ENCODE measurements at regions not wholly inside any gene's neighbourhood (a gene's known extent, or its start where the extent isn't known, plus 50 kb on each side); places are given as distances from the start of the nearest gene placed in this dataset.
A peak's percentile ranks its signal among the peaks of the same experiment; 100 is the strongest.
"Not testable (repeated sequence)": the region's sequence is repeated elsewhere in the genome, so short reads cannot be mapped to it uniquely, and the experiment has no call there.

GRCh38 chr12:75660107-75660530 is 148.7 kb upstream of the KRR1 start:
- no peak for DNase-seq

- no peak for DNase-seq
Observed at GRCh38 chr12:75658901-75659823, 147.8 kb upstream of the KRR1 start.

DNA sequence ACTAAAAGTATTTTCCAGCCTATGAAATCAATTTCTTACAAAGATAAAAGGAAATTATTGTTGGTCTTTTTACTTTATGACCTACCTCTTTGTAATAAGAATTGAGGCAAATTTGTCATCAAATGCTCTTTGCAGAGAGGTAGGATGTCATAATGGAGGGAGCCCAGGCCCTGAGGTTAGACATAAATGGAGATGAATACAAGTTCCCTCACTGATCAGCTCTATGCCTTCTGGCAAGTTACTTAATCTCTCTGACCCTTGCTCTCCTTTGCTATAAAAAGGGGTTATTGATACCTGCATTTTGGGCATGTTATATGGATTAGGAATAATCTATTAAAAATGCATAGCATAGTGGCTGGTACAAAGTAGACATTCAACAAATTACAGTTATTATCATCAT is 146.9 kb upstream of the KRR1 start:
- DNase-seq = no peak

- no peak for DNase-seq
Observed at GRCh38 chr12:75657831-75658230, 146.4 kb upstream of the KRR1 start.

DNA sequence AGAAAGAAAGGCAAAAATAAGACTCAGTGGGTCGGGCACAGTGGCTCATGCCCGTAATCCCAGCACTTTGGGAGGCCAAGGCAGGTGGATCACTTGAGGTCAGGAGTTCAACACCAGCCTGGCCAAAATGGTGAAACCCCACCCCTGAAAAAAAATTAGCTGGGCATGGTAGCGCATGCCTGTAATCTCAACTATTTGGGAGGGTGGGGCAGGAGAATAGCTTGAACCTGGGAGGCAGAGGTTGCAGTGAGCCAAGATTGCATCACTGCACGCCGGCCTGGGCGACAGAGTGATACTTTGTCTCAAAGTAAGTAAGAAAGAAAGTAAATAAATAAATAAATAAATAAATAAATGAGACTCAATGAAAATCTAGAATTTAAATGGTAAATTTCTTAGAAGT is 145.9 kb upstream of the KRR1 start:
- not testable (repeated sequence) for DNase-seq

- no peak for DNase-seq
Observed at GRCh38 chr12:75656648-75657047, 145.2 kb upstream of the KRR1 start.

GRCh38 chr12:75656210-75656609 is 144.8 kb upstream of the KRR1 start:
- DNase-seq = no peak

DNA sequence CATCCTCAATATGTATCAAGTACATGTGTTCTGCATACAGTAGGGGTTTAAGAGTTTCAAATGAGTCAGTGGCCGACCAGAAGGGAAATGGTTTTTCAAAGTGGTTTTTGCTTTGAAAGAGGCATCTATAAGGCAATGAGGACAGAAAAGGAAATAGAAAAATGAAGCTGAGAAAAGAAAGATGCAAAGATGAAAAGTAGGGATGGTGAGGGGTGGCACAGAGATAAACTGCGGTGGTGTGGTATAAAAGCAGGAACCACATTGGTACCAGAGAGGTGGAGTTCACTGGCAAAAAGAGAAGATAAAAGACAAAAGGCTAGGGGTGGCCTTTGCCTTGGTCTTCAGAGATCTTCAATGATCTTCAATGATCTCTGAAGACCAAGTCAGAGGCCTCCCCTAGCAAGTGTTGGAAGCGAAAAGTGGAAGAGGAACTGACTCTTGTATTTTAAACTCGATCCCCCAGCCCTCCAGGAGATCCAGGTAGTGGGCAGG is 144.0 kb upstream of the KRR1 start:
- no peak for DNase-seq

DNA sequence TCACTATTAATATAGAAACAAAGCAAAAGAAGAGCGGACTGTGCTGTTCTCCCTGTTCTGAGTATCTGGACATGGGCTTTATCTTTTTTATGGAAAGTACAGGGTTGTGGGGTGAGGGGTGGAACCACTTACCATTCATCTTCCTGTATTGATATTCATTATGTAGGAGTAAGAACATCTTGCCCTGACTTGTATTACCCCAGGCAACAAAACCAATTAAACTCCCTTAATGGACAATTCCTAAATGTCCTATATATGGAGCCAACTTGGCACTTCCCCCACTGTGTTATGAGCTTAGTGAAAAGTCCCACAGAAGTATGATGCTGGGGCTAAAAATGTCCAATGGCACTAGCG is 139.9 kb upstream of the KRR1 start:
- DNase-seq = no peak

GRCh38 chr12:75650595-75651341 is 139.4 kb upstream of the KRR1 start:
- DNase-seq = no peak

DNA sequence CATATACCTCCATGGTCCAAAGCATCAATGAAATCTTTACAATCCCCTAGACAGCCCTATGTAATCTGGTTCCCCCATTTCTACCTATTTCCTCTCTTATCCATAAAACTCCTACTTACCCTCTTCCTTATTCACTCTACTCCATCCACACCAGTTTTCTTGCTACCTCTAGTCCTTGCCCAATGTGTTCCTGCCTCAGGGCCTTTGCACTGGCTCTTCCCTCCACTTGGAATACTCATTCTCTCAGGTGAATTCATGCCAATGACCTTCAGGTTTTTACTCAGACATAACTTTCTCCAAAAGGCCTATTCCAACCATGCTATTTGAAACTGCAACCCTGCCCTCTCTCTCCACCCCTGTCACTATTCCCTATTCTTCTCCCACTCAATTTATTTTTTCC is 138.7 kb upstream of the KRR1 start:
- DNase-seq = no peak

GRCh38 chr12:75648856-75649255 is 137.4 kb upstream of the KRR1 start:
- no peak for DNase-seq

GRCh38 chr12:75646329-75647210 is 135.2 kb upstream of the KRR1 start:
- DNase-seq = no peak

DNA sequence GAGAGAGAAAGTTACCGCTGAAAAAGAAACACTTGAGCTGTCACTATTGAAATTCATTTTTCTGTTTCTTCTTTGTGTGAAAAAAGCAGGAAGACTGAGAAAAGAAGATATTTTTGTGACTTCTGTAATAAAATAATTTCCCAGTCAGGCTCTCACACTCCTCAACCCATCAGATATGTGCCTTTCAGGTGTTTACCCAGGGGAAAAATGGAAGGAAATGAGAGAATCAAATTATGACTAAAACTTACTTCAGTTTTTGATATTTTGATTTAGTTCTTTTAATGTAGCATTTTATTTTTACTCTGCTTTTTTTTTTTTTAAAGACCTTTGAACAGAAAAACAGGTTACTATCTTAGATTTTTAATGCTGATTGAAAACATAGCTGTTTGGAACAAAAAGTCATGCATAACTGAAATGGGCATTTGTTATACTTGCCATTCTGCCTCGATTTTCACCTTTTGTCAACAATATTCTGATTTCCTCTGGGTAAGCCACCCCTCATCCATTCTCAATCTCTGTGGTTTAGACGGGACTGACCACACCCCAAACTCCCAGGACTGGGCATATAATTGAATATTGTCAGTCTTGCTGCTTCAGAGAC is 133.2 kb upstream of the KRR1 start:
- DNase-seq = no peak

- not testable (repeated sequence) for DNase-seq
Observed at GRCh38 chr12:75643119-75643518, 131.7 kb upstream of the KRR1 start.

DNA sequence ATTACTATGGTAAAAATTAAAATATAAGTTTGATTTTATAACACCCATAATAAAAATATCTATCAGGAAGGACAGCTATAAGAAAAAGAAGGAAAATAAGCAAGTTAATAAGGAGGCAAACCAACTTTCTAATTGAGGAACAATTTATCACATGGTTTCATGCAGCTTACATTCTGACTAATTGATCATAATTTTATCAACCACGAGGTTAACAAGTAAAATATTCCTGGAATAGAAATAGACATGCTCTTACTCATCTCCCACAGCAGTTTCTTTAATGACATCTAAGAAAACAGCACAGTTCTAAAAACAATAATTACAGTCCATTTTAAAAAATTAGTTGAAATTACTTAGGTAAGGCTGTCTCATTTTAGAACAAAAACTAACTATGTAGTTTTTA is 130.8 kb upstream of the KRR1 start:
- DNase-seq = no peak

- peak; percentile 20 for DNase-seq
Observed at GRCh38 chr12:75641031-75641780, 129.8 kb upstream of the KRR1 start.

DNA sequence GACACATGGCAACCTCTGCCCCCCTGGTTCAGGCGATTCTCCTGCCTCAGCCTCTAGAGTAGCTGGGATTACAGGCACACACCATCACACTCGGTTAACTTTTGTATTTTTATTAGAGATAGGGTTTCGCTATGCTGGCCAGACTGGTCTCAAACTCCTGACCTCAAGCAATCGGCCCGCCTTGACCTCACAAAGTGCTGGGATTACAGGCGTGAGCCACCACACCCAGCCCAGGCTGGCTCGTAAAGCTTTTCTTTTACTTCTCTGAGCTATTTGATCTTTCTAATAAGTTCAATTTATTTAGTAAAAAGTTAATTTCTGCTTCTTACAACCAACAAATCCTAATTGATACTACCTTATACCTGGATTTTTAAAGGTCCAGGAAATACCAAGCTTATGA is 127.4 kb upstream of the KRR1 start:
- no peak for DNase-seq

DNA sequence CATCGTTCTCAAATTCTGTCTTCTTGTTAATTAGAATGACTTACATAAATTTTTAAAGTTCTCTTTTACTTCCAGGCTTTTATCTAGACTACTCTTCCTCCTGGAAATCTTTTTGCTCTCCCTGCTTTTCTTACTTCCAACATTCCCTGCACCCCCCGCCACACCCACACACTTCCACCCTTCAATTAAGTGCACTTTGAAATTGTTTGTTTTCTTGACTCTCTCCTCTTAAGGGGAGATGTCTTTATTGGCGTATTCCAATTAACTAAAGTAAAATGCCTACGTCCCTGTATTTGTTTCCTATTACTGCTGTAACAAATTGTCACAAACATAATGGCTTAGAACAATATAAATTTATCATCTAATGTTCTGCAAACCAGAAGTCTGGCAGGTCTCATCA is 125.2 kb upstream of the KRR1 start:
- no peak for DNase-seq

- DNase-seq = no peak
Observed at GRCh38 chr12:75635606-75636444, 124.4 kb upstream of the KRR1 start.

Measured in stimulated activated CD4-positive, alpha-beta T cell treated with anti-CD3 and anti-CD28 coated beads, Interleukin-4, amount 100 ng/mL, for 1 hour (primary cell).